Breast epithelium (tissue), 3 donors: ENCODE measurements at regions not wholly inside any gene's neighbourhood (a gene's known extent, or its start where the extent isn't known, plus 50 kb on each side); places are given as distances from the start of the nearest gene placed in this dataset.

Experiments used
- CTCF ChIP-seq, 3 donors: fragments of 450-650 bp; IDR thresholded peaks; one replicate each; pipeline ENCODE4 v1.5.1; 2016 to 2017; ENCODE audit warnings: antibody characterized with exemption in 3 of 3, mild to moderate bottlenecking in 3 of 3, moderate library complexity in 3 of 3
- POLR2A ChIP-seq: fragments of 450-650 bp; IDR thresholded peaks from one replicate; pipeline ENCODE4 v1.6.1; 2016; ENCODE audit warnings: antibody characterized with exemption, mild to moderate bottlenecking, moderate library complexity

- no peak for TF ChIP-seq CTCF (IDR thresholded peaks at IDR 0.05)
- TF ChIP-seq POLR2A, result no peak
These were observed 228.3 kb downstream of the KLF5 start for GRCh38 chr13:73286942-73287620.
